EH (cell line): ENCODE measurements at regions not wholly inside any gene's neighbourhood (a gene's known extent, or its start where the extent isn't known, plus 50 kb on each side); places are given as distances from the start of the nearest gene placed in this dataset.

Experiments used
- DNase-seq: peaks from one replicate; pipeline ENCODE4 v3.0.0-alpha.2; 2015; ENCODE audit warnings: low read depth

DNA sequence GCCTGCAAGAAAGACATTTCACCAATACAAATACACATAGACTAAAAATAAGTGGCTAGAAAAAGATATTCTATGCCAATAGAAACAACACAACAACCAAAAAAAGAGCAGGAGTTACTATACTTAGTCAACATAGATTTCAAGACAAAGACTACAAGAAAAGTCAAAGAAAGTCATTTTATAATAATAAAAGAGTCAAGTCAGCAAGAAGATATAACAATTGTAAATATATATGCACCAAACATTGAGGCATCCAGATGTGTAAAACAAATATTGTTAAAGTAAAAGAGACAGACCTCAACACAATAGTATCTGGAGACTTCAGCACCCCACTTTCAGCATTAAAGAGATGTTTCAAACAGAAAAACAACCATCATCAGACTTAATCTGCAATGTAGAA is 104.6 kb downstream of the AMY1C start:
- no peak for DNase-seq

DNA sequence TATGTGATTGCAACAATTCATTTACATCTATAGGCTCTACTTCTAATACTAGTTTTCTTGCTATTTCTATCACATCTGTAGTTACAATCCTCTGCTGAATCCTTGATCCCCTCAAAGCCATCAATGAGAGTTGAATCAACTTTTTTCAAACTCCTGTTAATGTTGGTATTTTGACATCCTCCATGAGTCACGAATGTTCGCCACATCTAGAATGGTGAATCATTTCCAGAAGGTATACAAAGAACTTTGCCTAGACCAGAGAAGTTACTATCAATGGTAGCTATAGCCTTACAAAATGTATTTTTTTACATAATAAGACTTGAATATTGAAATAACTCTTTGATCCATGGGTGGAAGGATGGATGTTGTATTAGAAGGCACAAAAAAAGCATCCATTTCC is 110.0 kb downstream of the AMY1C start:
- no peak for DNase-seq

DNA sequence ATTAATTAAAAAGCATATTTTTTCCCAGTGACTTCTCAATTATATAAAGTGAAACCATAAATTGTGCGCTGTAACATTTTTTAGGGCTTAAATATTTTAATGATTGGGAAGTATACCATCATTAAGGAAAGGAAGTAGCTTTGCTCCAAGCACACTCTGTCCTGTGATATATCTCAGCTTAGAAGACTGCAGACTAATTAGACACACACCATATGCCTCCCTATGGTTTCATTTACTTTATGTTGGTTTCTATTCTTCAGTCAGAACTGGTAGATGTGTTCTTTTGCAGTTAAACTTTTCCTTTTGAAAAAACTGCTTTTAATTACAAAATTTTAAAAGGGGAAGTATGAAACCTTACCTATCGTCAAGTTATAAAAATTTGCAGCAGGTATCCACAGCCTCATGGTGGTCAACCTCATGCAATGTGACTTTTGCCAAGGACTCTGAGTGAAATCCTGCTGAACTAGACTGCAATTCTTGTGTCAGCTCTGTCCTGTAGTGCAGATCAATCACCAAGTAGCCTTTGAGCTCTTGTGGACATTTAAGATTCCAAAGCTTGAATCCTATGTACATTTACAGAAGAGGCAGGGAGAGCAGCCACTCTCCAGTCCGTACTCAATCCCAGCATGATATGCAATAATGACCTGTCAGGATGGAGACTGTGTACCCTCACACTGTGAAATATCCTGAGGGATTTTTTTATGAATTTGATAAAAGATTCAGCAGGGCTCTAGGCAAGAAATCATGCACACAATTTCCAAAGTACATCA is 149.1 kb downstream of the AMY1C start:
- no peak for DNase-seq

DNA sequence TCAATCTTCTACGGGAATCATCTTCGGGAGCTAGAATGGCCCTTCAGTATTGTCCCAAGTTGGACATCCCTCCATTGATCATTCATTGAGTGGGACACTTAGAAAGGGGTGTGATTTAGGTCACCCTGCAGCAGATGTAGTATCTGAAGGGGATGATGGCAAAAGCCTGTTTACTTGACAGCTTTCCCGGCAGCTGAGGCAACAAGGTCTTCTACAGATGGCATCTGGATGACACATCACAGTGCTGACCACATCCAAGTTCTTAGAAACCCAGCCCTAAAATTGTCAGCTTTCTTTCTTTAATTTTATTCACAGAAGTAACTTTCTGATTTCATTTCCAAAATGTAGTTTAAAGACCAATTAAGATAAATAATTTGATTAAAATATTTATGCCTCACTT is 150.3 kb downstream of the AMY1C start:
- DNase-seq = no peak

GRCh38 chr1:103901072-103901471 is 151.4 kb downstream of the AMY1C start:
- no peak for DNase-seq

GRCh38 chr1:103905363-103905762 is 155.7 kb downstream of the AMY1C start:
- DNase-seq = no peak

DNA sequence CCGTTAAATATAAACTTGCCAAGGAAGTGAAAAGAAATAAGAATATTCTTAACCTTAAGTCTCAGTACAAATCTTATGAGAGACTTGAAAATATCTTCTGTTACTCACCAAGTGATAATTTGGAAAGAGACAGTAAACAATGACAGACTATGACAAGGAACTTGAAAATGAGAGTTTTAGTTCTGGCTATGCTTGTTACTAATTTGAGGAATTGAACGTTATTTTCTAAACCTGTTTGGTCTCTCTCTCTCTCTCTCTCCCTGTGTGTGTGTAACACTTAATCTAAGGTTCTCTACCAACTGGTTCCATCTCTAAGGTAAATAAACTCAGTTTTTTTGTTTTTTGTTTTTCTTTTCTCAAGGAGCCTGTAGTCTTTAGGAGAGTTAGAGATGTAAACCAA is 161.8 kb downstream of the AMY1C start:
- no peak for DNase-seq

- DNase-seq = no peak
Observed at GRCh38 chr1:103917795-103918194, 168.1 kb downstream of the AMY1C start.

DNA sequence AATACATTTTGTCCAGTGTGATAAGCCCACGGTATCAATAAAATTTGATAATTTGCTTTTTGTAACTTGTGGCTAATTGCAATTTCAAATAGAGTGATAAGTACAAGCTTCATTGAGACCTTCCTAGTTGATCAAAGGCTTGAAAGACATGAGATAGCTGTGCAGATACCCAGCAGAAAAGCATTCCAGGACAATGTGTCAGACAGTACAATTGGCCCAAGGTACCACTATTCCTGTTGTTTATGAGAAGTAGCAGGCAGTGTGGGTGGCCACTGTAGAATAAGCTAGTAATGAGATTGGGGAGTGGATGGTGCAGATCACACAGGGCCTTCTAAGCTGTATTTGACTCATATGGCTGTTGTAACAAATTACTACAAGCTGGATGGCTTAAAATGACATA is 182.2 kb downstream of the AMY1C start:
- no peak for DNase-seq

GRCh38 chr1:103937763-103938357 is 188.2 kb downstream of the AMY1C start:
- DNase-seq = no peak

GRCh38 chr1:103941086-103941485 is 191.4 kb downstream of the AMY1C start:
- DNase-seq = no peak

DNA sequence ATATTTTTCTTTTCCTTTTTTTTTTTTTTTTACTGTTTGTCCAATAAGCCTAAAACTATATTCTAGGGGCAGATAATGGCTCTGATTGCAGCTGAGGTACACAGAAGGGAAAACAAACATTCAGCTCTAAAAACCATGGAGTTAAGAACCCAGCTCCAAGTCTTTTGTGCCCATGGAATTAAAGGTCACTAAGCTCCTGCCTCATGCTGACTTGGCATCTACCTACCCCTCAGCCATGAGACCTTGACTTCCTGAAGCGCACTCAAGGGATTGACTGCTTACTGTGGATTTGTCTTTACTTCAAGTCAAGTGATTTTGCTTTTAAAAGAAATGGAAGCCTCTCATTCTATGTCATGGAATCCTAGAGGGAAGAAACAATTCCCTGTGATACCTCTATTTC is 192.3 kb downstream of the AMY1C start:
- no peak for DNase-seq

- no peak for DNase-seq
Observed at GRCh38 chr1:103945774-103946173, 196.1 kb downstream of the AMY1C start.

- no peak for DNase-seq
Observed at GRCh38 chr1:103948526-103948925, 198.8 kb downstream of the AMY1C start.

- no peak for DNase-seq
Observed at GRCh38 chr1:103949779-103950178, 200.1 kb downstream of the AMY1C start.

DNA sequence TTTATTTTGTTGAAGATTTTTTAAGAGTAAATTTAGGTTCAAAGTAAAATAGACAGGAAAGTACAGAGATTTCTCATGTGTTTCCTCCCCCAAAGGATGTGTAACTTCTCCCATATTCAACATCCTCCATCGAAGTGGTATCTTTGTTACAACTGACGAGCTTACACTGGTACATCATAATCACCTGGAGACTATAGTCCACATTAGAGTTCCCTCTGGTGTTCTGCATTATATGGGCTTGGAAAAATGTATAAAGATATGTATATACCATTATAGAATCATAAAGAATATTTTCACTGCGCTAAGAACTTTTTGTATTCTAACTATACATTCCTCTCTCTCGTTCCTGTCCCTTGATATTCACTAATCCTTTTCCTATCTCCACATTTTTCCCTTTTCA is 203.7 kb downstream of the AMY1C start:
- no peak for DNase-seq

GRCh38 chr1:103958699-103959098 is 209.0 kb downstream of the AMY1C start:
- DNase-seq = no peak

DNA sequence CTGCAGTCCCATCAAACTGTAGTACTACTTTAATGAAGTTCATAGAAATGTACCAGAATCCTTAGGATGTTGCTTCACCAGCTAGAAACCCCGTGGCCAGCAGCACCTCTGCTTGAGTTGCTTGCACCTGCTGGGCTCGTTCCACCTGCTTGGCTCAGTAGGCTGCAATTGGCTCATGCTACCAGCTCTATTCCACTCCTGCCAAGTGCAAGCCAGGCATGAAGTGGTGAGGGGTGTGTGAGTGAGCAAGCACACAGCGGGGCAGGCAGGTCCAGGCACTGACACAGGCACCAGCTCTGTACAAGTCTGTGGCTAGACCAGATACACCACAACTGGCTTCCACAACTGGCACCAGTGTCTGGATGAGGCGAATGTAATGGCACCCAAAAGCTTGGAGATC is 209.9 kb downstream of the AMY1C start:
- DNase-seq = no peak

- no peak for DNase-seq
Observed at GRCh38 chr1:103960045-103960444, 210.3 kb downstream of the AMY1C start.

DNA sequence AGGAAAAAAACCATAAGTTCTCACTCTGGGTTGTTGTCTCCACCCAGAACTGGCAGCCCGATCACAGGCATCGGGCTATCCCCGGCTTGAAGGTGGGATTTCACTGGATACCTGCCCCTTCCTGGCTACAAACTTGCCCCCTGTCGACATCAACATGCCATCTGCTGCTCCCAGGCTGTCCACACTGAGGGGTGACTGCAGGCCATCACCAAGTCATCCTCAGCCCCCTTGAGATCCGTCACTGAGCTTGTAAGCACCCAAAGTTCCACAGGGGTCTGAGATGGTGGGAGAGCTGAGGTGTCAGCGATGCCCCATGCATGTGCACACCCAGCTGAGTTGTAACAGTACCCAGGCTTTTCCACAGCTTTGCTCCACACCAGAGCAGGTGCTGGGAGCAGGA is 211.0 kb downstream of the AMY1C start:
- no peak for DNase-seq

- DNase-seq = no peak
Observed at GRCh38 chr1:103986792-103987191, 237.1 kb downstream of the AMY1C start.

GRCh38 chr1:103997631-103998030 is 247.9 kb downstream of the AMY1C start:
- DNase-seq = no peak

DNA sequence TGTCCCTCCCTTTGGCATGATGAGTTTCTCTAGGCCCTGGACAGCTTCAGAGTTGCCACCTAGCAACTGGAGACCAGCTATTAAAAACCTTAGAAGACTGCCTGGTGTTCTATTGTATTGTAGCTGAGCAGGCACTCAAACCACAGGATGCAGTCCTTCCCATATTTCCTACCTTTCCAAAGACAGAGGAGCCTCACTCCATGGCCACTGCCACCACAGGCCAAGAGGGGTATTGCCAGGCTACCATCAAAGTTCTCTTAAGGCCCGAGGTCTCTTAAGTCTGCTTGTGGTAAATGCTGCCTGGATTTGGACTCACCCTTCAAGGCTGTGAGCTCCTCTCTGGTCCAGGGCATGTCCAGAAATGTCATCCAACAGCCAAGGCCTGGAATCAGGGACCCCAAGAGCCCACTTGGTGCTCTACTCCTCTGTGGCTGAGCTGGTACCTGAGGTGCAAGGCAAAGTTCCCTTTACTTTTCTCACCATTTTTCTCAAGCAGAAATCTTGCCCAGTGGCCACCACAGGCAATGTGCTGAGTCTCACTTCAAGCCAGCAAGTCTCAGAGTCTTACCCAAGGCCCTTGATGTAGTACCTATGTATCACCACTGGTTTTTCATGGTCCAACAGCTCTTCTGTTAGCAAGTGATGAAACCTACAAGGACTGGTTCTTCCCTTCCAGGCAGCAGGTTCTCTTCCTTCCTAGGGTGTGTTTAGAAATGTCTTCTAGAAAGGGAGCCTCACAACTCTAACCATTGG is 269.4 kb downstream of the AMY1C start:
- DNase-seq = no peak
